ENCODE measurements at regions not wholly inside any gene's neighbourhood (a gene's known extent, or its start where the extent isn't known, plus 50 kb on each side); places are given as distances from the start of the nearest gene placed in this dataset.

DNA sequence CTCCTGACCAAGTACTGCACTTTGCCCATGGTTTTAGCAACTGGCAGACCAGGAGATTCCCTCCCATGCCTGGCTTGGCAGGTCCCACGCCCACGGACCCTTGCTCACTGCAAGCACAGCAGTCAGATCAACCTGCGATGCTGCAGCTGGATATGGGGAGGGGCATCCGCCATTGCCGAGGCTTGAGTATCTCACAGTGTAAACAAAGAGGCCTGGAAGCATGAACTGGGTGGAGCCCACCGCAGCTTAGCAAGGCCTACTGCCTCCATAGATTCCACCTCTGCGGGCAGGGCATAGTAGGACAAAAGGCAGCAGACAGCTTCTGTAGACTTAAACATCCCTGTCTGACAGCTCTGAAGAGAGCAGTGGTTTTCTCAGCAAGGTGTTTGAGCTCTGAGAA is 479.8 kb downstream of the FUT8 start:
- 47% methylated on average over 7 of the region's 7 CpGs for WGBS
- TF ChIP-seq POLR2AphosphoS5 (IDR thresholded peaks at IDR 0.05), result no peak
- no peak for TF ChIP-seq POLR2A (IDR thresholded peaks at IDR 0.05)
- TF ChIP-seq CTCF (IDR thresholded peaks at IDR 0.05), result no peak
- intact Hi-C loops (cut with DNase I), result no loop called here
- no peaks in the 10 kb centered on the region for H3K27me3 ChIP-seq (replicated peaks; ENCODE audit: insufficient read depth)
- no peaks in the 10 kb centered on the region for H3K9me3 ChIP-seq
- H3K4me3 ChIP-seq, result no peak overlapping the region
- DNase-seq (ENCODE audit: low spot score), result no peak
- no peaks in the 10 kb centered on the region for H3K36me3 ChIP-seq
- H3K4me1 ChIP-seq (replicated peaks), result no peaks in the 10 kb centered on the region
- H3K27ac ChIP-seq, result no peak overlapping the region

DNA sequence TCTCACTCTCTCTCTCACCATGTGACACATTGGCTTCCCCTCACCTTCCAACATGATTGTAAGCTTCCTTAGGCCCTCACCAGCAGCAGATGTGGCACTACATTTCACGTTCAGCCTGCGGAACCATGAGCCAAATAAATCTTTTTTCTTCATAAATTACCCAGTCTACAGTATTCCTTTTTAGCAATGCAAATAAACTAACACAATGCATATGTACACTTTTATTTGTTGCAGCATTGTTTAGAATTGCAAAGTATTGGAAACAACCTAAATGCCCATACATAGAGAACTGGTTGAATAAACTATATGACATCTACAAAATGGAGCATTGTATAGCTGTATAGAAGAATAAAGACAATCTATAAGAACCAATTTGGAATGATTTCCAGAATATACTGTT is 487.6 kb downstream of the FUT8 start:
- Histone ChIP-seq H3K9me3 (no peaks in the 10 kb centered on the region), H3K4me1 (replicated peaks) (no peaks in the 10 kb centered on the region), H3K27ac (no peak overlapping the region), H3K36me3 (no peaks in the 10 kb centered on the region), H3K27me3 (replicated peaks; ENCODE audit: insufficient read depth) (no peaks in the 10 kb centered on the region), H3K4me3 (no peak overlapping the region)
- TF ChIP-seq POLR2A (IDR thresholded peaks at IDR 0.05), result no peak
- WGBS, result 79% methylated on average over 2 of the region's 2 CpGs
- intact Hi-C loops (cut with DNase I), result no loop called here
- no peak for DNase-seq (ENCODE audit: low spot score)

DNA sequence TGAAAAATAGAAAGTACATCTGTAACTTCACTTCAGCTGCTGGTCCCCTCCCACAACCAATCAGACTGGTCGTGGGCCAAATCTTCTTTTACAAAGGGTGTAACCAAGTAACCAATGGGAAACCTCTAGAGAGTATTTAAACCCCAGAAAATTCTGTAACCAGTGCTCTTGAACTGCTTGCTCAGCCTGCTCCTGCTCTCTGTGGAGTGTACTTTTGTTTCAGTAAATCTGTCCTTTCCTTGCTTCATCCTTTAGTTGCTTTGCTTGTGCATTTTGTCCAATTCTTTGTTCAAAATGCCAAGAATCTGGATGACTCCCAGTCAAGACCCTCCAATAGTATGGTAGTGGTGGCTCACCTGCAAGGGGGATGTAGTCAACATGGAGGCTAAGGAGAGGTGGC is 489.1 kb downstream of the FUT8 start:
- H3K27me3 ChIP-seq (replicated peaks; ENCODE audit: insufficient read depth), result no peaks in the 10 kb centered on the region
- DNase-seq (ENCODE audit: low spot score), result no peak
- H3K4me1 ChIP-seq (replicated peaks), result no peaks in the 10 kb centered on the region
- no peaks in the 10 kb centered on the region for H3K36me3 ChIP-seq
- no peaks in the 10 kb centered on the region for H3K9me3 ChIP-seq
- no peak for TF ChIP-seq CTCF (IDR thresholded peaks at IDR 0.05)
- no peak overlapping the region for H3K27ac ChIP-seq
- WGBS, result 58% methylated on average over 1 of the region's 1 CpG
- intact Hi-C loops (cut with DNase I), result no loop called here
- H3K4me3 ChIP-seq, result no peak overlapping the region

- Histone ChIP-seq H3K4me1 (replicated peaks) (no peaks in the 10 kb centered on the region), H3K27me3 (replicated peaks; ENCODE audit: insufficient read depth) (no peaks in the 10 kb centered on the region), H3K27ac (no peak overlapping the region), H3K4me3 (no peak overlapping the region), H3K36me3 (no peaks in the 10 kb centered on the region), H3K9me3 (no peaks in the 10 kb centered on the region)
- intact Hi-C loops (cut with DNase I), result no loop called here
- TF ChIP-seq CTCF (IDR thresholded peaks at IDR 0.05) (no peak), POLR2A (IDR thresholded peaks at IDR 0.05) (no peak), POLR2AphosphoS5 (IDR thresholded peaks at IDR 0.05) (no peak)
- no peak for DNase-seq (ENCODE audit: low spot score)
- WGBS, result 88% methylated on average over 4 of the region's 4 CpGs
Observed at GRCh38 chr14:65904988-65905387, 492.5 kb downstream of the FUT8 start.

DNA sequence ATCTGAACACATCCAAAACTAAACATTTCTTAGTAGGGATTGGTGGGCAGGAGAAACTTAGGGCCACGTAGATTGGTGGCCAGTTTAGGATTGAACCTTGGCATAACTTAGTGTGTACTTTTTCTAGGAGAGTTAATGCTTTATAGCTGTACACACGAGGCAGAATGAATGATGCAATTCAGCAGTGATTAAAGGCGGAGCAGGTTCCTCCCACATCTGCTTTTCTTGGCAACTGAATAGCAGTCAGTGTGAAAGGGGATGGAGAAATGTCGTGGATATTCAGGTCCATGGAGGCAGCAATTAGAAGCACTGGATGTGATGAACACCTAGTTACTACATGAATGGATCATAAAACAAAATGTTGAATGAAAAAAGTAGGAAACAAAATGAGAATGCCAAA is 493.8 kb downstream of the FUT8 start:
- Histone ChIP-seq H3K9me3 (no peaks in the 10 kb centered on the region), H3K27ac (no peak overlapping the region), H3K4me1 (replicated peaks) (no peaks in the 10 kb centered on the region), H3K36me3 (no peaks in the 10 kb centered on the region), H3K27me3 (replicated peaks; ENCODE audit: insufficient read depth) (no peaks in the 10 kb centered on the region), H3K4me3 (no peak overlapping the region)
- 54% methylated on average over 4 of the region's 4 CpGs for WGBS
- no peak for DNase-seq (ENCODE audit: low spot score)
- TF ChIP-seq POLR2A (IDR thresholded peaks at IDR 0.05) (no peak), POLR2AphosphoS5 (IDR thresholded peaks at IDR 0.05) (no peak), CTCF (IDR thresholded peaks at IDR 0.05) (no peak)
- intact Hi-C loops (cut with DNase I), result no loop called here
